ENCODE measurements at regions not wholly inside any gene's neighbourhood (a gene's known extent, or its start where the extent isn't known, plus 50 kb on each side); places are given as distances from the start of the nearest gene placed in this dataset.

GRCh38 chr4:187577941-187578480 is 417.6 kb upstream of the ZFP42 start:
- in situ Hi-C loops (cut with MboI; ENCODE audit: low pct_unique_long_range_greater_than_20kb, low sequenced_read_pairs, unreplicated experiment), result no loop called here
- DNase-seq (ENCODE audit: low spot score), result no peak
- TF ChIP-seq CTCF (IDR thresholded peaks at IDR 0.05; ENCODE audit: extremely low read depth, insufficient read depth, missing control alignments), result no peak

GRCh38 chr4:187586892-187587291 is 408.7 kb upstream of the ZFP42 start:
- in situ Hi-C loops (cut with MboI; ENCODE audit: low pct_unique_long_range_greater_than_20kb, low sequenced_read_pairs, unreplicated experiment), result no loop called here
- DNase-seq (ENCODE audit: low spot score), result no peak
- no peak for TF ChIP-seq CTCF (IDR thresholded peaks at IDR 0.05; ENCODE audit: extremely low read depth, insufficient read depth, missing control alignments)

GRCh38 chr4:187598196-187598595 is 397.4 kb upstream of the ZFP42 start:
- in situ Hi-C loops (cut with MboI; ENCODE audit: low pct_unique_long_range_greater_than_20kb, low sequenced_read_pairs, unreplicated experiment), result no loop called here
- no peak for TF ChIP-seq CTCF (IDR thresholded peaks at IDR 0.05; ENCODE audit: extremely low read depth, insufficient read depth, missing control alignments)
- DNase-seq (ENCODE audit: low spot score), result no peak

GRCh38 chr4:187602339-187603092 is 393.1 kb upstream of the ZFP42 start:
- in situ Hi-C loops (cut with MboI; ENCODE audit: low pct_unique_long_range_greater_than_20kb, low sequenced_read_pairs, unreplicated experiment), result no loop called here
- DNase-seq (ENCODE audit: low spot score), result no peak
- TF ChIP-seq CTCF (IDR thresholded peaks at IDR 0.05; ENCODE audit: extremely low read depth, insufficient read depth, missing control alignments), result no peak

GRCh38 chr4:187603093-187604025 is 392.2 kb upstream of the ZFP42 start:
- no peak for TF ChIP-seq CTCF (IDR thresholded peaks at IDR 0.05; ENCODE audit: extremely low read depth, insufficient read depth, missing control alignments)

GRCh38 chr4:187604984-187605383 is 390.6 kb upstream of the ZFP42 start:
- no peak for DNase-seq (ENCODE audit: low spot score)
- no peak for TF ChIP-seq CTCF (IDR thresholded peaks at IDR 0.05; ENCODE audit: extremely low read depth, insufficient read depth, missing control alignments)
- in situ Hi-C loops (cut with MboI; ENCODE audit: low pct_unique_long_range_greater_than_20kb, low sequenced_read_pairs, unreplicated experiment), result no loop called here

More at GRCh38 chr4:187603093-187604025, 392.2 kb upstream of the ZFP42 start:
- in situ Hi-C loops (cut with MboI; ENCODE audit: low pct_unique_long_range_greater_than_20kb, low sequenced_read_pairs, unreplicated experiment), result no loop called here
- DNase-seq (ENCODE audit: low spot score), result no peak

All from GM13977 (cell line).